Suprapubic skin (tissue), 4 donors: ENCODE measurements at regions not wholly inside any gene's neighbourhood (a gene's known extent, or its start where the extent isn't known, plus 50 kb on each side); places are given as distances from the start of the nearest gene placed in this dataset.
"Not testable (repeated sequence)": the region's sequence is repeated elsewhere in the genome, so short reads cannot be mapped to it uniquely, and the experiment has no call there.

Experiments used
- CTCF ChIP-seq, 2 donors: fragments of 200-600 bp in 1 of 2; fragments of 450-650 bp in 1 of 2; sonication (generic) in 1 of 2; IDR thresholded peaks; one replicate each; pipeline ENCODE4 v1.5.1; 2016 to 2019; ENCODE audit warnings: antibody characterized with exemption in 2 of 2, mild to moderate bottlenecking in 1 of 2, moderate library complexity in 1 of 2
- EP300 ChIP-seq: sonication (generic); formaldehyde crosslinking; IDR thresholded peaks from one replicate; pipeline ENCODE4 v1.6.1; 2017; ENCODE audit warnings: antibody characterized with exemption
- POLR2A ChIP-seq, 2 donors: fragments of 450-650 bp; IDR thresholded peaks; one replicate each; pipeline ENCODE4 v1.6.1; 2017; ENCODE audit warnings: antibody characterized with exemption in 2 of 2, mild to moderate bottlenecking in 2 of 2, moderate library complexity in 2 of 2
- POLR2AphosphoS5 ChIP-seq, 3 donors: sonication (generic); formaldehyde crosslinking; IDR thresholded peaks; one replicate each; pipeline ENCODE4 v1.6.1; 2017; ENCODE audit warnings: antibody characterized with exemption in 3 of 3

GRCh38 chr11:25488176-25488575 is 843.8 kb upstream of the ANO3 start:
- not testable (repeated sequence) for TF ChIP-seq CTCF (IDR thresholded peaks at IDR 0.05); POLR2A (IDR thresholded peaks at IDR 0.05); POLR2AphosphoS5 (IDR thresholded peaks at IDR 0.05); EP300
